Endothelial cell (in vitro differentiated cells): ENCODE measurements at regions not wholly inside any gene's neighbourhood (a gene's known extent, or its start where the extent isn't known, plus 50 kb on each side); places are given as distances from the start of the nearest gene placed in this dataset.
"Not testable (repeated sequence)": the region's sequence is repeated elsewhere in the genome, so short reads cannot be mapped to it uniquely, and the experiment has no call there.

ENCODE experiments used
- DNase-seq: peaks from one replicate; pipeline ENCODE4 v3.0.0; 2021; ENCODE audit warnings: low spot score
- H3K27ac Mint-ChIP-seq: one replicate; pipeline ENCODE4 v1.8.0; 2021; ENCODE audit warnings: mixed read lengths, inconsistent platforms; ENCODE audit not compliant: unreplicated experiment
- H3K27me3 Mint-ChIP-seq: one replicate; pipeline ENCODE4 v1.8.0; 2021; ENCODE audit warnings: mild to moderate bottlenecking, moderate library complexity, mixed read lengths, inconsistent platforms; ENCODE audit not compliant: unreplicated experiment
- H3K36me3 Mint-ChIP-seq: one replicate; pipeline ENCODE4 v1.8.0; 2021; ENCODE audit warnings: mild to moderate bottlenecking, low read depth, mixed read lengths, inconsistent platforms; ENCODE audit not compliant: unreplicated experiment
- H3K4me1 Mint-ChIP-seq: one replicate; pipeline ENCODE4 v1.8.0; 2021; ENCODE audit warnings: mild to moderate bottlenecking, mixed read lengths, inconsistent platforms; ENCODE audit not compliant: unreplicated experiment
- H3K4me3 Mint-ChIP-seq: one replicate; pipeline ENCODE4 v1.8.0; 2021; ENCODE audit warnings: mild to moderate bottlenecking, mixed read lengths, inconsistent platforms; ENCODE audit not compliant: unreplicated experiment
- H3K9me3 Mint-ChIP-seq: one replicate; pipeline ENCODE4 v1.8.0; 2021; ENCODE audit warnings: mixed read lengths, inconsistent platforms; ENCODE audit not compliant: unreplicated experiment
- TF ChIP-seq, protein P1 (sequence below): fragments of 200-600 bp; sonication (generic); IDR thresholded peaks from one replicate; pipeline ENCODE4 v1.5.0; 2021; ENCODE audit warnings: antibody characterized with exemption; ENCODE audit not compliant: unreplicated experiment

DNA sequence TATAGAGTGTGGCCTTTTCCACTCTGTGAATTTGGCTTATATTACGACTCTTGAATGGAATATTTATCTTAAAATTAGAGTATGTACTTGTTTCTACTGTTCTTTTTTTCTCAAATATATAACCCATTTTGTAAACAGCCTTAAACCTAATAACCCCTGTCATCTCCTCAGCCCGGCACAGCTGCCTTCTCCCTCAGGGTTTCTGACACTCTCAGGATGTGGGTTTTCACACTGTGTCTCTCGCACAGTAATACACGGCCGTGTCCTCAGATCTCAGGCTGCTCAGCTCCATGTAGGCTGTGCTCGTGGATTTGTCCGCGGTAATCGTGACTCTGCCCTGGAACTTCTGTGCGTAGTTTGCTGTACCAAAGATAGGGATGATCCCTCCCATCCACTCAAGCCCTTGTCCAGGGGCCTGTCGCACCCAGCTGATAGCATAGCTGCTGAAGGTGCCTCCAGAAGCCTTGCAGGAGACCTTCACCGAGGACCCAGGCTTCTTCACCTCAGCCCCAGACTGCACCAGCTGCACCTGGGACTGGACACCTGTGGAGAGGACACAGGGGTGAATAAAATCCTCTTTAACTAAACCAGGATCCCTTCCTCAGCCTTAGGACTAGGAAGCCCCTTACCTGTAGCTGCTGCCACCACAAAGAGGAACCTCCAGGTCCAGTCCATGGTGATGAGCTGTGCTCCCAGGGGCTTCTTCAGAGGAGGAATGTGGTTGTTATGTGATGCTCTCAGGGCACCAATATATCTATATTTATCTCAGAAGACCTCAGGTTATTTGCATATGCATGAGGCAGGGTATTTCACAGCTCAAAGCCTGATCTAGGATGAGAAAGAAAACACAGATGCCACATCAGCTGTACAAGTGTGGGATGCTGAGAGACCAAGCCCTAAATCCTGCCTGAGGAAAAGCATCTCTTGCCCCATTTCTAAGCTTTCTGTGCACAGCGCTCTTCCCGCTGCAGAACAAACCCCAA is 1188.4 kb downstream of the TMEM121 start:
- not testable (repeated sequence) for H3K4me1 Mint-ChIP-seq, H3K36me3 Mint-ChIP-seq, H3K27ac Mint-ChIP-seq, H3K27me3 Mint-ChIP-seq, H3K4me3 Mint-ChIP-seq, DNase-seq
- peaks cover 11% of the 10 kb centered on the region for H3K9me3 Mint-ChIP-seq

DNA sequence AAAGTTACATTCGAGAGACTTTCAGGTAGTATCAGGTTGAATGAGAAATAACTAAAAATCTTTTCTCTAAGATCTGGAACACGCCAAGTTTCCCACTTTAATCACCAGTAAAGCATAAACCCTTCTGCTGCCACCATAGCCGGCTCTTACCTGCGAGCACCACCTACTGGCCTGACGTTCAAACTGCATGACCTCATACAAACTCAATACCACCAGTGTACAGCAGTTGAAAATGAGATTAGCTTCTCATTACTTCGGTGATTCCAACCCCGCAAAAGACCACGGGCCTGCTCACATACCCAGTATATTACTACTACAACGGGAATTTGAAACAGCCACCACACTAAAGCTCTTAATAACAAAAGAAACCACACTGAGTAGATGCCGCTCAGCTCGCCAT is 1191.2 kb downstream of the TMEM121 start:
- H3K9me3 Mint-ChIP-seq, H3K36me3 Mint-ChIP-seq, H3K4me3 Mint-ChIP-seq, H3K27me3 Mint-ChIP-seq, H3K27ac Mint-ChIP-seq, DNase-seq, H3K4me1 Mint-ChIP-seq: not testable (repeated sequence)

DNA sequence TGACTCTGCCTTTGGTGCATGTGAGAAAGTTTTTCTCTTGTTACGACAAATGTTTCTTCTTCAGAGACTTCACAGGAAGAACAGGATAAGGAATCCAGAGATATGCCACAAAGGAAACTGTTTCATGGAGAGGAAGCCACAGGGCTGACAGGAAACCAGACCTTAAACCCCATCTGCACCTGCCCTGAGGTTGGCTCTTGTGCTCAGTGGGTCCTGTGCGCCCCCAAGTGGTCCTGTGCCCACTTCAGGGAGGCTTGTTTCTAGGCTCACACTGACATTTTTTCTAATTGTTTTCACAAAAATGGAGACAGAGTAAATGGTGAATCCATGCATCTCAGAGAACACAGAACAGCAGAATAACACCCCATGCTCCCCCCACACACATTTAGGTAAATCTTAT is 1193.5 kb downstream of the TMEM121 start:
- H3K27ac Mint-ChIP-seq, H3K36me3 Mint-ChIP-seq, H3K27me3 Mint-ChIP-seq, DNase-seq, H3K4me3 Mint-ChIP-seq, H3K4me1 Mint-ChIP-seq, H3K9me3 Mint-ChIP-seq: not testable (repeated sequence)

DNA sequence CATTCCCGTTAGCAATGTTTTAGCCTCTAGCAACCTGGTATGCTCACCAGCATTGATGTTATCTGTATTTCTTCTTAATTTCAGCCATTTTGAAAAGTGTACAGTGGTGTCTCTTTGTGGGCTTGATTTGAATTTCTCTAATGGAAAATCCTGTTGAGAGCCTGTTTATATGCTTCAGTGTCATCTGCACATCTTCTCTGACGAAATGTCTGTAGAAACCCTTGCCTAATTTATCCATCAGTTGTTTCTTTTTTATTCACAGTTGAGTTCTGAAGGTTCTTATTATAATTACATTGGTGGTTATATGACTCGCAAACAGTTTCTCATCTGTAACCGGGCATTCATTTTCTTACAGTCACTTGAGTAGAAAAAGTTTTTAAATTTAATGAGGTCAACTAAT is 1195.5 kb downstream of the TMEM121 start:
- H3K36me3 Mint-ChIP-seq, DNase-seq, H3K4me1 Mint-ChIP-seq, H3K9me3 Mint-ChIP-seq, H3K27ac Mint-ChIP-seq, H3K27me3 Mint-ChIP-seq, H3K4me3 Mint-ChIP-seq: not testable (repeated sequence)

DNA sequence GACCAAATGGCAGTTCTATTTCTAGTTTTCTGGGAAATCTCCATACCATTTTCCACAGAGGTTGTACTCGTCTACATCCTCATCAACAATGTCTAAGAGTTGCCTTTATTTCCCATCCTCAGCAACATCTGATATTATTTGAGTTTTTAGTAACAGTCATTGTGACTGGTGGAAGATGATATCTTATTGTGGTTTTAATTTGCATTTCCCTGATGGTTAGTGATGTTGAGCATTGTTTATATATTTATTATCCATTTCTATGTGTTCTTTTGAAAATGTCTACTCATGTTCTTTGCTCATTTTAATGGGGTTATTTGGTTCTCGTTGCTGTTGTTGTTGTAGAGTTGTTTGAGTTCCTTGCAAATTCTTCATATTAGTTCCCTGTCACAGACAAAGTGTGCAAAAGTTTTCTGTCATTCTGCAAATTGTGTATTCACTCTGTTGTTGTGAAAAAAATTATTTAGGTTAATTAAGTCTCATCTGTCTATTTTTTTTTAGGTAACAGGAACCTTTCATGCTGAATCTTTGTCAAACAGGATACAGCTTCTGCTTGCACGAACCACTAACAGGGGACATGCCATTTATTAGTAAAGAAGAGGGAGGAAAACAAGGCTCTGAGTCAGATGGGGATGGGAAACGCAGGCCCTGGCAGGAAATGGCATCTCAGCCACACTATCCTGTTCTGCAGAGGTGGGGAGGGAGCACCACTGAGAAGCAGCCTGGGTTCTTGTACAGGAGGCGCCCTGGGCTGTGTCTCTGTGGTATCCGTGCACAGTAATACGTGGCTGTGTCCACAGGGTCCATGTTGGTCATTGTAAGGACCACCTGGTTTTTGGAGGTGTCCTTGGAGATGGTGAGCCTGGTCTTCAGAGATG is 1196.7 kb downstream of the TMEM121 start:
- H3K27ac Mint-ChIP-seq: not testable (repeated sequence)

DNA sequence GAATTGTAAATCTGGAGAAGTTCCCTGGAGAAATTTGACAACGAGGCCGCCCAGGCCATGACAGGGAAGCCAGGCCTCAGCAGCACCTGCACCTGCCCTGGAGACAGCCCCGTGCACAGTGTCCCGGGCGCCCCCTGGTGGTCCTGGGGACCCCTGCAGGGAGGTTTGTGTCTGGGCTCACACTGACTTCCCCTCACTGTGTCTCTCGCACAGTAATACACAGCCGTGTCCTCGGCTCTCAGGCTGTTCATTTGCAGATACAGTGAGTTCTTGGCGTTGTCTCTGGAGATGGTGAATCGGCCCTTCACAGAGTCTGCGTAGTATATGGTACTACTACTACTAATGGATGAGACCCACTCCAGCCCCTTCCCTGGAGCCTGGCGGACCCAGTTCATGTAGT is 1201.6 kb downstream of the TMEM121 start:
- H3K27me3 Mint-ChIP-seq, H3K4me1 Mint-ChIP-seq, H3K27ac Mint-ChIP-seq, DNase-seq, H3K9me3 Mint-ChIP-seq, H3K36me3 Mint-ChIP-seq, H3K4me3 Mint-ChIP-seq: not testable (repeated sequence)

More for the DNA sequence above, 1196.7 kb downstream of the TMEM121 start:
- H3K27me3 Mint-ChIP-seq, DNase-seq, H3K9me3 Mint-ChIP-seq, H3K4me1 Mint-ChIP-seq, H3K4me3 Mint-ChIP-seq, H3K36me3 Mint-ChIP-seq: not testable (repeated sequence)

DNA sequence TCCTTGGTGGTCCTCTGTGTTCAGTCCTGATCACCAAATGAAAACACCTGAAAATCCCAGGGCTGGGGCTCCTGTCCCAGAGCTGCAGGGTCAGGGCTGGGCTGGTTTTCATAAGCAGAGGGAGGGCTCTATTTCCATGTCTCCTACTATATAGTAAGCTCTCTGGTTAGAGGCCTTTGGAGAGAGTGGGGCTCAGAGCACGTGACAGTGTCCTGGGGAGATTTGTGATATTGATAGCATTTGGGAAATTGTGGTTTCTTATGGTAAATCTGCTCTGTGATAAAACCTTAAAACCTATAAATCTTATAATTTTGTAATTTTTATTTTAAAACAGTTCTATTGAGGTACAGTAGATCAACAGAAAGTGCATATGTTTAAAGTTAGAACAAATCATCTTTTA is 1202.2 kb downstream of the TMEM121 start:
- Mint-ChIP-seq H3K4me3 (no peak overlapping the region), H3K27ac (no peak overlapping the region), H3K27me3 (no peaks in the 10 kb centered on the region), H3K4me1 (no peaks in the 10 kb centered on the region), H3K9me3 (peaks cover 4% of the 10 kb centered on the region), H3K36me3 (no peaks in the 10 kb centered on the region)
- DNase-seq: no peak
- TF ChIP-seq, protein P1, sequence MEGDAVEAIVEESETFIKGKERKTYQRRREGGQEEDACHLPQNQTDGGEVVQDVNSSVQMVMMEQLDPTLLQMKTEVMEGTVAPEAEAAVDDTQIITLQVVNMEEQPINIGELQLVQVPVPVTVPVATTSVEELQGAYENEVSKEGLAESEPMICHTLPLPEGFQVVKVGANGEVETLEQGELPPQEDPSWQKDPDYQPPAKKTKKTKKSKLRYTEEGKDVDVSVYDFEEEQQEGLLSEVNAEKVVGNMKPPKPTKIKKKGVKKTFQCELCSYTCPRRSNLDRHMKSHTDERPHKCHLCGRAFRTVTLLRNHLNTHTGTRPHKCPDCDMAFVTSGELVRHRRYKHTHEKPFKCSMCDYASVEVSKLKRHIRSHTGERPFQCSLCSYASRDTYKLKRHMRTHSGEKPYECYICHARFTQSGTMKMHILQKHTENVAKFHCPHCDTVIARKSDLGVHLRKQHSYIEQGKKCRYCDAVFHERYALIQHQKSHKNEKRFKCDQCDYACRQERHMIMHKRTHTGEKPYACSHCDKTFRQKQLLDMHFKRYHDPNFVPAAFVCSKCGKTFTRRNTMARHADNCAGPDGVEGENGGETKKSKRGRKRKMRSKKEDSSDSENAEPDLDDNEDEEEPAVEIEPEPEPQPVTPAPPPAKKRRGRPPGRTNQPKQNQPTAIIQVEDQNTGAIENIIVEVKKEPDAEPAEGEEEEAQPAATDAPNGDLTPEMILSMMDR: no peak
